ENCODE measurements at regions not wholly inside any gene's neighbourhood (a gene's known extent, or its start where the extent isn't known, plus 50 kb on each side); places are given as distances from the start of the nearest gene placed in this dataset.
A peak's percentile ranks its signal among the peaks of the same experiment; 100 is the strongest.
"Not testable (repeated sequence)": the region's sequence is repeated elsewhere in the genome, so short reads cannot be mapped to it uniquely, and the experiment has no call there.

DNA sequence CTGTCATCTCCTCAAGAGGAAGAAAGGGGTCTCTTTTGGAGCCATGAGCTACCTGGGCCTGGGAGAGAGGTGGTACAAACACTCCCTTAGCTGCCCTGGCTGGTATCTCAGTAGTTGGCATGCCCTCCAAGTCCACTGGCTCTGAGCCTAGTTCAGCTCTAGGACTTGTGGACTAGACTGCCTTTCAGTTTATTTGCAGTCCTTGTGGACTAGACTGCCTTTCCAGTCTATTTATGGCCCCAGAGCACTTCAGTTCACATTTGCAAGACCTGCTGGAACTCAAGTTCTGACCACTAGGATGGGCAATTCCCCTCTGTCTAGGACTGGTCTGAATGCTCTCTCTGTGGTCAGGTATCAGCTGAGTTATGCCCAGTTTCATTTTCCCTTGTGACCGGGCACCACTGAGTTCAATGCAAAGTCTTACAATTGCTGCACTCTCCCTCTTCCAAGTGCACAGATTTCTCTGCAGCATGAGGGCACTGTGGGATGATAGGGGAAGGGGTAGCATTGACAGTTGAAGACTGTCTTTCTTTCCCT, 1019.0 kb downstream of the TAF11L14 start:
- no peaks in the 10 kb centered on the region for H3K36me3 ChIP-seq
- 100% methylated on average over 1 of the region's 1 CpG for WGBS, 2 donors
- peaks cover 0 to 2% (median 0%) of the 10 kb centered on the region in 4 donors for H3K9me3 ChIP-seq
- peak in 1 of 2 donors; percentile 15 for ATAC-seq (ENCODE audit: low FRiP score in 2 of 2)
- H3K4me3 ChIP-seq: no peak overlapping the region
- H3K27me3 ChIP-seq: no peaks in the 10 kb centered on the region
- H3K27ac ChIP-seq: no peak overlapping the region
- no peak for TF ChIP-seq EP300 (IDR thresholded peaks at IDR 0.05)
- TF ChIP-seq POLR2A (IDR thresholded peaks at IDR 0.05): no peak
- TF ChIP-seq POLR2AphosphoS5 (IDR thresholded peaks at IDR 0.05): no peak
- TF ChIP-seq, protein P1, sequence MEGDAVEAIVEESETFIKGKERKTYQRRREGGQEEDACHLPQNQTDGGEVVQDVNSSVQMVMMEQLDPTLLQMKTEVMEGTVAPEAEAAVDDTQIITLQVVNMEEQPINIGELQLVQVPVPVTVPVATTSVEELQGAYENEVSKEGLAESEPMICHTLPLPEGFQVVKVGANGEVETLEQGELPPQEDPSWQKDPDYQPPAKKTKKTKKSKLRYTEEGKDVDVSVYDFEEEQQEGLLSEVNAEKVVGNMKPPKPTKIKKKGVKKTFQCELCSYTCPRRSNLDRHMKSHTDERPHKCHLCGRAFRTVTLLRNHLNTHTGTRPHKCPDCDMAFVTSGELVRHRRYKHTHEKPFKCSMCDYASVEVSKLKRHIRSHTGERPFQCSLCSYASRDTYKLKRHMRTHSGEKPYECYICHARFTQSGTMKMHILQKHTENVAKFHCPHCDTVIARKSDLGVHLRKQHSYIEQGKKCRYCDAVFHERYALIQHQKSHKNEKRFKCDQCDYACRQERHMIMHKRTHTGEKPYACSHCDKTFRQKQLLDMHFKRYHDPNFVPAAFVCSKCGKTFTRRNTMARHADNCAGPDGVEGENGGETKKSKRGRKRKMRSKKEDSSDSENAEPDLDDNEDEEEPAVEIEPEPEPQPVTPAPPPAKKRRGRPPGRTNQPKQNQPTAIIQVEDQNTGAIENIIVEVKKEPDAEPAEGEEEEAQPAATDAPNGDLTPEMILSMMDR (IDR thresholded peaks at IDR 0.05): no peak
- no peak for DNase-seq
- no peaks in the 10 kb centered on the region for H3K4me1 ChIP-seq

- H3K4me1 ChIP-seq: no peaks in the 10 kb centered on the region
- ATAC-seq (ENCODE audit: low FRiP score in 2 of 2): no peak
- TF ChIP-seq, protein P1 (IDR thresholded peaks at IDR 0.05): no peak
- no peak for TF ChIP-seq POLR2A (IDR thresholded peaks at IDR 0.05)
- TF ChIP-seq POLR2AphosphoS5 (IDR thresholded peaks at IDR 0.05): no peak
- TF ChIP-seq EP300 (IDR thresholded peaks at IDR 0.05): no peak
- no peaks in the 10 kb centered on the region for H3K9me3 ChIP-seq
- H3K4me3 ChIP-seq: no peak overlapping the region
- no peaks in the 10 kb centered on the region for H3K27me3 ChIP-seq
- no peaks in the 10 kb centered on the region for H3K36me3 ChIP-seq
- H3K27ac ChIP-seq: no peak overlapping the region
- DNase-seq: no peak
These were observed 1026.3 kb downstream of the TAF11L14 start for GRCh38 chr5:18660511-18660910.

GRCh38 chr5:18662231-18662630, 1028.0 kb downstream of the TAF11L14 start:
- H3K9me3 ChIP-seq: no peaks in the 10 kb centered on the region
- H3K27me3 ChIP-seq: no peaks in the 10 kb centered on the region
- no peak overlapping the region for H3K27ac ChIP-seq
- ATAC-seq (ENCODE audit: low FRiP score in 2 of 2) (no peak), DNase-seq (no peak)
- no peaks in the 10 kb centered on the region for H3K4me1 ChIP-seq
- H3K4me3 ChIP-seq: no peak overlapping the region
- 92 to 93% methylated on average over 2 of the region's 2 CpGs for WGBS, 2 donors
- TF ChIP-seq POLR2A (IDR thresholded peaks at IDR 0.05) (no peak), POLR2AphosphoS5 (IDR thresholded peaks at IDR 0.05) (no peak), EP300 (IDR thresholded peaks at IDR 0.05) (no peak)
- TF ChIP-seq, protein P1 (IDR thresholded peaks at IDR 0.05): no peak
- H3K36me3 ChIP-seq: no peaks in the 10 kb centered on the region

DNA sequence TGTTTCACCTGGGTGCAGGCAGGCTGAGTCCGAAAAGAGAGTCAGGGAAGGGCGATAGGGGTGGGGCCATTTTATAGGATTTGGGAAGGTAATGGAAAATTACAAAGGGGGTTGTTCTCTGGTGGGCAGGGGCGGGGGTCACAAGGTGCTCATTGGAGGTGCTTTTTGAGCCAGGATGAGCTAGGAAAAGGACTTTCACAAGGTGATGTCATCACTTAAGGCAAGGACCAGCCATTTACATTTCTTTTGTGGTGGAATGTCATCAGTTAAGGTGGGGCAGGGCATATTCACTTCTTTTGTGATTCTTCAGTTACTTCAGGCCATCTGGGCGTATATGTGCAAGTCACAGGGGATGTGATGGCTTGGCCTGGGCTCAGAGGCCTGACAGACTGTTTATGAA, 1040.0 kb downstream of the TAF11L14 start:
- not testable (repeated sequence) for H3K27me3 ChIP-seq; H3K36me3 ChIP-seq; ATAC-seq (ENCODE audit: low FRiP score in 2 of 2); H3K4me1 ChIP-seq; H3K9me3 ChIP-seq; H3K27ac ChIP-seq; DNase-seq; H3K4me3 ChIP-seq
- 69 to 77% methylated on average over 2 of the region's 4 CpGs for WGBS, 2 donors

- no peaks in the 10 kb centered on the region for H3K9me3 ChIP-seq
- H3K27ac ChIP-seq: no peak overlapping the region
- WGBS, 2 donors: 69 to 73% methylated on average over 2 of the region's 2 CpGs
- H3K4me3 ChIP-seq: no peak overlapping the region
- no peaks in the 10 kb centered on the region for H3K36me3 ChIP-seq
- TF ChIP-seq, protein P1 (IDR thresholded peaks at IDR 0.05): no peak
- TF ChIP-seq EP300 (IDR thresholded peaks at IDR 0.05) (no peak), POLR2AphosphoS5 (IDR thresholded peaks at IDR 0.05) (no peak), POLR2A (IDR thresholded peaks at IDR 0.05) (no peak)
- H3K4me1 ChIP-seq: no peaks in the 10 kb centered on the region
- no peak for ATAC-seq (ENCODE audit: low FRiP score in 2 of 2)
- no peaks in the 10 kb centered on the region for H3K27me3 ChIP-seq
- no peak for DNase-seq
These were observed 1040.8 kb downstream of the TAF11L14 start for GRCh38 chr5:18675041-18675440.
